Activated T-helper 2 cell treated with anti-CD3 and anti-CD28 coated beads, Interferon-gamma antibody, Interleukin-2, Interleukin-4, amounts not matched to agents 10 μg/mL and 5 μg/mL and 100 μg/mL, durations not matched to agents 14 hours and 24 hours and 36 hours (primary cell): ENCODE measurements at regions not wholly inside any gene's neighbourhood (a gene's known extent, or its start where the extent isn't known, plus 50 kb on each side); places are given as distances from the start of the nearest gene placed in this dataset.

ENCODE experiments used
- DNase-seq: peaks from one replicate; pipeline ENCODE4 v3.0.0; 2021; ENCODE audit warnings: low spot score
- H3K27ac Mint-ChIP-seq: one replicate; pipeline ENCODE4 v1.8.0; 2021; ENCODE audit warnings: mixed read lengths
- H3K27me3 Mint-ChIP-seq: one replicate; pipeline ENCODE4 v1.8.0; 2021; ENCODE audit warnings: low read depth, mixed read lengths
- H3K36me3 Mint-ChIP-seq: one replicate; pipeline ENCODE4 v1.8.0; 2021; ENCODE audit warnings: low read depth, mixed read lengths
- H3K4me1 Mint-ChIP-seq: one replicate; pipeline ENCODE4 v1.8.0; 2021; ENCODE audit warnings: low read depth, mixed read lengths
- H3K4me3 Mint-ChIP-seq: one replicate; pipeline ENCODE4 v1.8.0; 2021; ENCODE audit warnings: low read depth, mild to moderate bottlenecking, moderate library complexity, mixed read lengths
- H3K9me3 Mint-ChIP-seq: one replicate; pipeline ENCODE4 v1.8.0; 2021; ENCODE audit warnings: mixed read lengths
- intact Hi-C: fragments of 100-400 bp; cut with micrococcal nuclease; formaldehyde crosslinking; loops from one replicate; pipeline ENCODE4 v1.15.1; 2023

DNA sequence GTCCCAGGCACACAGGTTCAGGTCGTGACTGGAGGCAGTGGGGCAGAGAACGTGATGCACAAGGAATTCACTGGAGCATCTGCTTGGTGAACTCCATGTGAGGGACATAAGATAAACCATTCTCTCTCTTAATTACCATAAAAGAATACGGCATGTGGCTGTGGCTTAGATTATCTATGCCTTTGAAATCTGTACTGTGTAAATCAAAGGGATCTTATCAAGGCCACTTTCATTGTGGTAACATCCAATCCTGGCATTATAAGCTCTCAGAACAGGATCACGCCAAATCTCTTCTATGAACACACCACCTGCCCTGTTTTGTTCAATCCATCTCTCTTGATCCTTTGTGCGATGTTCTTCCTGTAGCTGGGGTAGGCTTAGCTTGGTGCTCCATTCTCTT is 192.3 kb downstream of the SPATA18 start:
- no peak for DNase-seq
- no peaks in the 10 kb centered on the region for H3K36me3 Mint-ChIP-seq
- H3K4me1 Mint-ChIP-seq: no peaks in the 10 kb centered on the region
- no peaks in the 10 kb centered on the region for H3K9me3 Mint-ChIP-seq
- H3K4me3 Mint-ChIP-seq: no peak overlapping the region
- intact Hi-C loops: no loop called here
- H3K27me3 Mint-ChIP-seq: no peaks in the 10 kb centered on the region
- no peak overlapping the region for H3K27ac Mint-ChIP-seq

DNA sequence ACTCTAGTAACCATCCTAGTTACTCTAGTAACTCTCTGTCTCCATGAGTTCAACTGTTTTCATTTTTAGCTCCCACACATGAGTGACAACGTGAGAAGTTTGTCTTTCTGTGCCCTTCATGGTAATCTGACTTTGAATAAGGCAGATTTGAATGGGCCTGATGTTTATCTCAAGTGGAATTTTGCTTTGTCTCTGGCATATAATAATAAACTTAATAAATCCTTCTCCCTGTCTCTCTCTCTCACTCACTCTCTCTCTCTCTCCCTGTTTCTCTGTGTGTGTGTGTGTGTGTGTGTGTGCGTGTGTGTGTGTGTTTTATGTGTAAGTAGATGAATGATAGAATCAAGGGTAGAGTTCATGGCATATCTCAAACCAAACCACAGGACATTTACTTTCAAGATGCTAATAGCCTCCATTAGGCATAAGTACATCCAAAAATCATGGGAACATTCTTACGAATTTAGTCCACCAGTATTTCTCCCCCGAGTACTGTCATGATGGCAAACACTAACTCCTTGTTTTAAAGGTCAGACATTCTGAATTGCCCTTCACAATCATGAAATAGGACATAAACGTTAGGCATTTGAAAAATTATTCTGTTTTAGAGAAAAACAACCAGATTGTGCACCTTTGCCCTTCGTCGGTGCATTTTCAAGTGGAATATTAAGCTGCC is 193.1 kb downstream of the SPATA18 start:
- no peaks in the 10 kb centered on the region for H3K36me3 Mint-ChIP-seq
- no peak for DNase-seq
- H3K4me1 Mint-ChIP-seq: no peaks in the 10 kb centered on the region
- no peaks in the 10 kb centered on the region for H3K9me3 Mint-ChIP-seq
- H3K4me3 Mint-ChIP-seq: no peak overlapping the region
- no peak overlapping the region for H3K27ac Mint-ChIP-seq
- intact Hi-C loops: no loop called here
- H3K27me3 Mint-ChIP-seq: no peaks in the 10 kb centered on the region

DNA sequence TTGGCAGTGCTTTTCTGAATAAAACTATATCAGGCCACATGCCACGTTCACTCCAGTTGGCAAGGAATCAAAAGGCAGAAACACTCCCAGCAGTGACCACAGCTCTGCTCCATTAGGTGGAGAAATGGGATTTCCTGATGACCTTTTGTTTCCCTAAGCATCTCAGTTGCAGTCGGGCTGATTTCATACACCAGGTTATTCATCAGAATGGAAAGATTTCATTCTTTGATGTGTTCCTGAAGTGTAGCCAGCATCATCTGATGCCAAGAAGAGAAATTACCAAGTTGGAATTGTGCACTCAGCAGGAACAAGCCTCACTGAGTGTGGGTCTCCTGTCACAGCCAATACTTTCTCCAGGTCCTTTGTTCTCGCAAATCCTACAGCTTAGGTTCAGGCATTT is 193.7 kb downstream of the SPATA18 start:
- no peak overlapping the region for H3K27ac Mint-ChIP-seq
- intact Hi-C loops: no loop called here
- no peaks in the 10 kb centered on the region for H3K4me1 Mint-ChIP-seq

DNA sequence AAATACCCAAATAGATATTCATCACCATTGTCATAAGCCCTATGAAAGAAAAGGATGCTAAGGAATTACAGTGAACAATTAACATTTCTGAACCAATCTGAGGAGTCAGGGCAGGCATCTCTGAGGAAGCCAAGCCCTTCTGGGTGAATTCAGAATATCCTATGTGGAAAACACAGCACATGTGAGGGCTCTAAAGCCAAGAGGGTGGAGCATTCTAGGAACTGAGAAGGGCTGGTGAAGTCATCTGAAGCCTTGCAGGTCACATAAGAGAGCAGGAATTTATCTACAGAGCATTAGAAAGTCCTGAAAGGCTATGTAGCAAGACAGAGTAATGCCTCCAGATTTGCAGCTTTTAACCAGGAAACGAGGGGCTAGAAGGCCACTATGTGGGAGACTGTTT is 195.7 kb downstream of the SPATA18 start:
- H3K27me3 Mint-ChIP-seq: no peaks in the 10 kb centered on the region
- H3K4me1 Mint-ChIP-seq: no peaks in the 10 kb centered on the region
- intact Hi-C loops: no loop called here
- no peak for DNase-seq
- H3K4me3 Mint-ChIP-seq: no peak overlapping the region
- H3K9me3 Mint-ChIP-seq: peaks cover 6% of the 10 kb centered on the region
- no peaks in the 10 kb centered on the region for H3K36me3 Mint-ChIP-seq
- no peak overlapping the region for H3K27ac Mint-ChIP-seq

More for the DNA sequence above, 193.7 kb downstream of the SPATA18 start:
- H3K4me3 Mint-ChIP-seq: no peak overlapping the region
- no peaks in the 10 kb centered on the region for H3K9me3 Mint-ChIP-seq
- no peaks in the 10 kb centered on the region for H3K27me3 Mint-ChIP-seq
- no peaks in the 10 kb centered on the region for H3K36me3 Mint-ChIP-seq
- no peak for DNase-seq

DNA sequence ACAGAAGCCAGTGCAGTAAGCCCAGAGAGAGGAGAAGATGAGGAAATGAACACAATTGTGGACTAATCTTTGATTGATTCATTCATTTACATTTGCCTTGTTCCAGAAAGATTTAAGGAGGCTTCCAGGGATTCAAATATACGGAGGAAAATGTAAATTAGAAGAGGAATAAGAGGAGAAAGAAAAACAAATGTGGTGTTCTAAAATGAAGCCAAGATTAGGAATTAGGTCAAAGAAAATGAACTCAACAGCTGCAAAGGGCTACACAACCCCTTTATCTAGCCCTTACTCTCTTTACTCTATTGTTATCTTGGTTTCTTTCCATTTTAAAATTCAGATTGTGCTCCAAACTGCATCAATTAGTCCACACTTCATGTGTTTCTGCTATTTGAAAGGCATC is 196.8 kb downstream of the SPATA18 start:
- H3K27ac Mint-ChIP-seq: no peak overlapping the region
- H3K27me3 Mint-ChIP-seq: no peaks in the 10 kb centered on the region
- intact Hi-C loops: no loop called here
- no peak overlapping the region for H3K4me3 Mint-ChIP-seq
- no peaks in the 10 kb centered on the region for H3K36me3 Mint-ChIP-seq
- no peaks in the 10 kb centered on the region for H3K4me1 Mint-ChIP-seq
- peaks cover 17% of the 10 kb centered on the region for H3K9me3 Mint-ChIP-seq
- no peak for DNase-seq

DNA sequence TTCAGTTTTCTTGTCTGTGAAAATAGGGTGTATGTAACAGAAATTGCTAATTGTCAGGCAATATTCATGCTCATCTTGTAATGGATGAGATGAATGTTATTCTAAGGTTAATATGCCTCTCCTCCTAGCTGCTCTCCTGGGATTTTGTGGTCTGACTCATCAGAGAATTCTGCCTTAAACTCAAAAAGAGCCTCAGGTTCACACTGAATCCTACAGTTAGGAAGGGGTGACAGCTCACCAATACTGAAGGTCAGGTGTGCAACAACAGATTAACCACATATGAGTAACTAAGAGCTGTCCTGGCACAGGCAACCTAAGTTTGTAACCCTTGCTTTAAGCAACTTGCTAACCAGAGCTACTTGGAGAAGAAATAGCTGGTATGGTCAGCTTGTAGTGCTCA is 197.7 kb downstream of the SPATA18 start:
- peaks cover 24% of the 10 kb centered on the region for H3K9me3 Mint-ChIP-seq
- H3K27ac Mint-ChIP-seq: no peak overlapping the region
- no peaks in the 10 kb centered on the region for H3K36me3 Mint-ChIP-seq
- no peaks in the 10 kb centered on the region for H3K4me1 Mint-ChIP-seq
- no peaks in the 10 kb centered on the region for H3K27me3 Mint-ChIP-seq
- H3K4me3 Mint-ChIP-seq: no peak overlapping the region
- intact Hi-C loops: no loop called here
- DNase-seq: no peak

DNA sequence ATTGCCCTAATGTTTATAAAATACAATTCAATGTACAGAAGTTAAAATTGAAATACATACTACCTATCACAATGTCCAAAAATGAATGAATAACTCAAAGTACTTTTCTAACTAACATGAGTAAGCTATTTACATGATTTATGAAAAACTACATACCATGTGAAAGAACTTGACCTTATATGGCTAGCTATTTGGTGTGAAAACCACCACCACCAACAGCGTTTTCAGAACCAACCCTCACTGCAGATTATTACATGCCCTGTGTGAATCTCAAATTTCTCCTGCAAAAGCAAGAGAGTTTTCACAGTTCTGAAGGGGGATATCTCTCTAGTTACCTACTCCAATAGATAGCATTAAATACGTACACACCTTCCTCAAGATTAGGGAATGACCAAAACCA is 198.5 kb downstream of the SPATA18 start:
- Mint-ChIP-seq H3K9me3 (peaks cover 24% of the 10 kb centered on the region), H3K27me3 (no peaks in the 10 kb centered on the region), H3K27ac (no peak overlapping the region), H3K4me3 (no peak overlapping the region), H3K4me1 (no peaks in the 10 kb centered on the region), H3K36me3 (no peaks in the 10 kb centered on the region)
- DNase-seq: no peak
- intact Hi-C loops: no loop called here

DNA sequence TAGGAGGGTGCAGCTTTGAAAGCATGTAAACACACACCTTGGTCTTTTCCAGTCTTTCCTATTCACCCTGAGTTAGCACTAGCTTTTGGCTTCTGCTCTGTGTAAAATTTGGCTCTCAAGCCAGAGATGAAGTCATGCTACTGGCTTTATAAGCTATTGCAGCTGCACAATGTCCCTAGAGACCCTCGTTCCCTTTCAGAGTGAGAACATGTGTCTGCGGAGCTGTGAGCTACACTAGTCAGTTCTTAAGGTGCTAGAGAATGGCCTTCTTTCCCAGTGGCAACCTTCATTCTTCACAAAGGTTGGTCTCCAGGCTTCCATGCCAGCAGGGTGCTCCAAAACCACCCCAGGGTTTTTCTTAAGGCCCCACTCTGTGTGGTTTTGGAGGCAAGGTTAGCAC is 199.1 kb downstream of the SPATA18 start:
- Mint-ChIP-seq H3K36me3 (no peaks in the 10 kb centered on the region), H3K4me3 (no peak overlapping the region), H3K4me1 (no peaks in the 10 kb centered on the region), H3K27ac (no peak overlapping the region), H3K9me3 (peaks cover 24% of the 10 kb centered on the region), H3K27me3 (no peaks in the 10 kb centered on the region)
- DNase-seq: no peak
- intact Hi-C loops: no loop called here

DNA sequence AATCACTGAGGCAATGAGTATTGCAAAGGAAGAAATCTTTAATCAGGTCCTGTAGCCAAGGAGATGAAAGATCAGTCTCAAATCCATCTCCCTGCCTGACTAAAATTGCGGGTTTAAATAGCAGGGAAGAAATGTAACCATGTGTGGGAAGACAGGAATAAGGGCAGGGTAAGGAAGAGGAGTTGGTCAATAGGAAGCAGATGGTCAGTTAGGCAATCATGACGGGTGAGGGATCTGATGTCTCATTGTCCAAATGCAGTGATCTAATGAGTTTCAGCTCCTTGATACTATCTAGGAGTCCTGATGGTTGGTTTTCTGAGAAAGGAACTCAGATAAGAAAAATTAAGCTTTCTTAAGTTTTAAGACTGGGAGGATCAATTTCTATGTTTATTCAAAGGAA is 200.8 kb downstream of the SPATA18 start:
- H3K27me3 Mint-ChIP-seq: no peaks in the 10 kb centered on the region
- H3K4me1 Mint-ChIP-seq: no peaks in the 10 kb centered on the region
- H3K36me3 Mint-ChIP-seq: no peaks in the 10 kb centered on the region
- H3K9me3 Mint-ChIP-seq: peaks cover 24% of the 10 kb centered on the region
- no peak overlapping the region for H3K4me3 Mint-ChIP-seq
- DNase-seq: no peak
- intact Hi-C loops: no loop called here
- H3K27ac Mint-ChIP-seq: no peak overlapping the region

DNA sequence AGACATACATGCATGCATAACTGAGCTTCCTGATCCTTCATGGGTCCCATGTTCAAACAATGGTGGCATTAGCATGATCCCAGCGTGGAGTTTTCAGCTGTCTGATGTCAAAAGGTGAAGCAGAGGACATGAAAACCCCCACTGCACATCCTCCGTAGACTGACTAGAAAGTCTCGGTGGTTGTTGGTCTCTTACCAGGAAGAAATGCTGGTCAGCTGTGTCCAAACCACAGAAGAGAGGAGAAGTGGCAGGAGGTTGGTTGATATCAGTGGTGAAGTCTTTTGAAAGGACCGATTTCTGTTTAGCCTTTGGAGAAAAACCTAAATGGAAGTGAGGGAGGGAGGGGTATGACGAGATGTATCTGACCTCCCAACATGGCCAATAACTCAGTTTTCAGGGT is 201.9 kb downstream of the SPATA18 start:
- Mint-ChIP-seq H3K4me3 (no peak overlapping the region), H3K27me3 (no peaks in the 10 kb centered on the region), H3K9me3 (peaks cover 24% of the 10 kb centered on the region), H3K4me1 (no peaks in the 10 kb centered on the region), H3K27ac (no peak overlapping the region), H3K36me3 (no peaks in the 10 kb centered on the region)
- DNase-seq: no peak
- intact Hi-C loops: no loop called here

DNA sequence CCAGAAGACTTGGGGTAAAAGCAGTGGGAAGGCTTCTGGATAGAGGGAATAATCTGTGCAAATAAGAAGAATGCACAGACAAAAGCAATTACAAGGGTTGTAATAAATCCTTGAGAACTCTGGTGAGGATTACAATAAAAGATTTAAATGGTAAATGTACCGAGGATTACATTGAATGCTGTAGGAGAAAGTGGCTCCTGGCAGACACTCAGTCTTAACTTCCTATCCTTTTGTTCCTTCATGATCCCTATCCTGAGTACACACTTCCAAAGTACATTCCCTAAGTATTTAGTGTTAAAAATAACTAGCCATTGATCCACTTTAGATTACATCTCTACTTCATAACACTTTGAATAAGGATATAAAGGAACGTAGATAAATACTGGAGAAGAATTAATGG is 205.4 kb downstream of the SPATA18 start:
- peaks cover 21% of the 10 kb centered on the region for H3K9me3 Mint-ChIP-seq
- H3K4me1 Mint-ChIP-seq: no peaks in the 10 kb centered on the region
- intact Hi-C loops: no loop called here
- no peak for DNase-seq
- no peak overlapping the region for H3K27ac Mint-ChIP-seq
- H3K36me3 Mint-ChIP-seq: no peaks in the 10 kb centered on the region
- no peaks in the 10 kb centered on the region for H3K27me3 Mint-ChIP-seq
- H3K4me3 Mint-ChIP-seq: no peak overlapping the region

DNA sequence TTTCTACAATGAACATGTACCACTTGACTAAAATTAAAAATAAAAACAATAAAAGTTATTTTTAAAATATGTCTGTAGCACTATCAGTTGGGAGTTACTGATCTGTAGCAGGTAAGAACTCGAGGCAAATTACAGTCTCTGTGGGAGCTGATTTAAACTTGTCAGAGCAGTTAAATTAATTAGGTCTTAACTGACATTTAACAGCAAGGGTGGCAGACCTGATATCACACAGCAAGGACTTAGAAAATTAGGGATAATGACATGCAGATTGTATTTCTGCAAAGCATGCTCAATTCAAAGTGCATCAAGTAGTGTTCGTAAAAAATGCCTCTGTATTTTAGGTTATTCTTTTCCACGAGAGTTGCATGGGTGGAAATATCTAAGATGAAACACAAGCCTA is 208.9 kb downstream of the SPATA18 start:
- H3K4me3 Mint-ChIP-seq: no peak overlapping the region
- intact Hi-C loops: no loop called here
- no peaks in the 10 kb centered on the region for H3K36me3 Mint-ChIP-seq
- H3K27me3 Mint-ChIP-seq: no peaks in the 10 kb centered on the region
- no peak overlapping the region for H3K27ac Mint-ChIP-seq
- no peak for DNase-seq
- H3K9me3 Mint-ChIP-seq: no peaks in the 10 kb centered on the region
- H3K4me1 Mint-ChIP-seq: no peaks in the 10 kb centered on the region

DNA sequence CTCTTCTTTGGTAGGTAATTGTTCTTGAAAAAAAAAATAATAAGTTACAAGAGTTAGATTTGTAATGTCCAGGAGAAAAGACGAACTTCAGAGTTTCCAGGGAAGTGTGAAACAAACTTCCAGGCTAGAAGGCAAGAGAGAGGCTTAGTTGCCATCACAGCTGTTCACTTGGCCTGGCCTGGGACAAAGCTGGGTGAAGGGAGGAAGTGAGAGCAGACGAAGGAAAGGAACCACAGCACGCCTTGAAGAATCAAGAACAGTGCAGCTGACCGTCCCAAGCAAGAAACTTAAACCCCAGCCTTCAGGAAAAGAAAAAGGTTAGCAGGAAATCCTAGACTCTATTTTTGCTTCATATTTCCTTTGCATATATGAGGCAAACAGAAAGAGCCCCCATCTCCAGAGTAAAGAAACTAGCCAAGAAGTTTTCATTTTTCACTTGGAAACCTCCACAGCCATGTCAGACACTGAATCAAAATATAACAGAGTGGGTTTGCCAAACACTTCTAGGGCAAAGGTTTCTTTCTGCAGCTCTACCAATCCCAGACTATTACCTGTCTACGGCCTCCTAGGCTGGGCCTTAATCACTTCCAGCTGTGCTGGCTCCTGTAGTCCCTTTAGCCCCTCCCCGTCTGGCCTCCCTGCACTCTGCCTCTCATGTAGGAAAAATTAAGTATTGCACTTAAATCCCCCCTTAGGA is 209.6 kb downstream of the SPATA18 start:
- Mint-ChIP-seq H3K36me3 (no peaks in the 10 kb centered on the region), H3K4me1 (no peaks in the 10 kb centered on the region), H3K4me3 (no peak overlapping the region), H3K27ac (no peak overlapping the region), H3K27me3 (no peaks in the 10 kb centered on the region), H3K9me3 (no peaks in the 10 kb centered on the region)
- no peak for DNase-seq
- intact Hi-C loops: no loop called here
